Suprapubic skin (tissue), 4 donors: ENCODE measurements at regions not wholly inside any gene's neighbourhood (a gene's known extent, or its start where the extent isn't known, plus 50 kb on each side); places are given as distances from the start of the nearest gene placed in this dataset.

ENCODE experiments used
- DNase-seq, 2 donors: peaks; one replicate each; pipeline ENCODE4 v3.0.0-alpha.2; 2019; ENCODE audit warnings: low spot score in 2 of 2
- H3K27ac ChIP-seq: fragments of 200-600 bp; sonication (generic); one replicate; pipeline ENCODE4 v1.5.1; 2019
- H3K27me3 ChIP-seq: fragments of 200-600 bp; sonication (generic); one replicate; pipeline ENCODE4 v1.5.1; 2019
- H3K36me3 ChIP-seq: fragments of 200-600 bp; sonication (generic); one replicate; pipeline ENCODE4 v1.5.1; 2019
- H3K4me1 ChIP-seq: fragments of 200-600 bp; sonication (generic); one replicate; pipeline ENCODE4 v1.5.1; 2019
- H3K4me3 ChIP-seq: fragments of 200-600 bp; sonication (generic); one replicate; pipeline ENCODE4 v1.5.1; 2019; ENCODE audit warnings: mild to moderate bottlenecking
- H3K9me3 ChIP-seq: fragments of 200-600 bp; sonication (generic); one replicate; pipeline ENCODE4 v1.5.1; 2019
- CTCF ChIP-seq, 2 donors: fragments of 200-600 bp in 1 of 2; fragments of 450-650 bp in 1 of 2; sonication (generic) in 1 of 2; IDR thresholded peaks; one replicate each; pipeline ENCODE4 v1.5.1; 2016 to 2019; ENCODE audit warnings: antibody characterized with exemption in 2 of 2, mild to moderate bottlenecking in 1 of 2, moderate library complexity in 1 of 2
- EP300 ChIP-seq: sonication (generic); formaldehyde crosslinking; IDR thresholded peaks from one replicate; pipeline ENCODE4 v1.6.1; 2017; ENCODE audit warnings: antibody characterized with exemption
- POLR2A ChIP-seq, 2 donors: fragments of 450-650 bp; IDR thresholded peaks; one replicate each; pipeline ENCODE4 v1.6.1; 2017; ENCODE audit warnings: antibody characterized with exemption in 2 of 2, mild to moderate bottlenecking in 2 of 2, moderate library complexity in 2 of 2
- POLR2AphosphoS5 ChIP-seq, 3 donors: sonication (generic); formaldehyde crosslinking; IDR thresholded peaks; one replicate each; pipeline ENCODE4 v1.6.1; 2017; ENCODE audit warnings: antibody characterized with exemption in 3 of 3
- WGBS: methylation state at CpG from one replicate; pipeline ENCODE4 v1.1.5; 2018; 5-methylcytosine and 5-hydroxymethylcytosine counted together

DNA sequence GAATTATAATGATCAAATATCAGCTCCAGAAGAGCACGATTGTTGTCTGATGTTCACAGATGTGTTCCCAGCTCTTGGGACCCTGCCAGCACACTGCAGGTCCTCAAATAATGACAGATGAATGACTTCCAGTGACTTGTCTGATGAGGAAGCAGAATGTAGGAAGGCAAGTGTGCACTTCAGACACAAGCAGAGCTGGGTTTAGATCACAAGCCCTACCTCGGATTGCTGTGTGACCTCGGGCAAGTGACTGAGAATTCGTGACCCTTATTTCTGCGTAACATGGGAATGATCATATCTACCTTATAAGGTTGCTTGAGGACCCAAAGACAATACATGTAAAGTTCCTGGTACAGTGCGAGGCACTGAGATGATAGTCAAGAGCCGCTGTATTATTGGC, 182.2 kb downstream of the ABCC12 start:
- H3K9me3 ChIP-seq: no peaks in the 10 kb centered on the region
- H3K27me3 ChIP-seq: no peaks in the 10 kb centered on the region
- no peak overlapping the region for H3K27ac ChIP-seq
- TF ChIP-seq POLR2A (IDR thresholded peaks at IDR 0.05) (no peak), POLR2AphosphoS5 (IDR thresholded peaks at IDR 0.05) (no peak), EP300 (no peak), CTCF (IDR thresholded peaks at IDR 0.05) (no peak)
- no peak for DNase-seq
- H3K36me3 ChIP-seq: no peaks in the 10 kb centered on the region
- H3K4me3 ChIP-seq: no peak overlapping the region
- 90% methylated on average over 7 of the region's 7 CpGs for WGBS
- no peaks in the 10 kb centered on the region for H3K4me1 ChIP-seq

DNA sequence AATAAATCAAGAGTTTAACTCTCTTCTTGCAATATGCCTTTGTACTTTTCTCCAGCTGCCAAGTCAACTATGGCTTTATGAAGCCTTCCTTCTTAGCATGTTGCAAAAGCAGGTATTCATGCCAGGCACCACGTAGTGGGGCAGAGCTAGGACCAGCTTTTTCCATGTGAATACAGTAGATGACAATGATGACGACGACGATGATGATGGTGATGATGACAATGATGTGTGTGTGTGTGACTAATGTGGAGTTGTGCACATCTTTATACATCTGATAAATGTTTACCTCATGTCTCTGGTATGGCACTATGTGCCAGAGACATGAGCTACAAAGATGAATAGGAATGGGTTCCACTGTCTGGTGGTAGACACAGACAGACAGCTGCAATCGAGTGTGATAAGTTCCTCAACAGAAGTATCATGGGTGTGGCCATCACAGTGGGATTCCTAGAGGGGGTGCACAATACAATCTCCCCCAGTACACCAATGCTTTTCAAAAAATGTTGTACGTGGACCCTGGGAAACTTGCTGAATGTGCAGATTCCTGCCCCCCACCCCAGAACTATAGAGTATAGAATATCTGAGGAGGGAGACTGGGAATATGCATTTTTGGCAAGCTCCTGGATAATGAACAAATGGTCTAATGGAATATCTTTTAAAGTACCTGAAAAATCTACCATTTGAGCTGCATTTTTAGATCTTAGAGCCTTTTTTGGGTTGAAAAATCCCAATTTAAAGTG, 183.4 kb downstream of the ABCC12 start:
- TF ChIP-seq EP300: no peak
- no peak for TF ChIP-seq POLR2AphosphoS5 (IDR thresholded peaks at IDR 0.05)
- no peak for TF ChIP-seq CTCF (IDR thresholded peaks at IDR 0.05)
- TF ChIP-seq POLR2A (IDR thresholded peaks at IDR 0.05): no peak
- Histone ChIP-seq H3K9me3 (no peaks in the 10 kb centered on the region), H3K4me1 (no peaks in the 10 kb centered on the region), H3K27me3 (no peaks in the 10 kb centered on the region), H3K36me3 (no peaks in the 10 kb centered on the region), H3K4me3 (no peak overlapping the region), H3K27ac (no peak overlapping the region)
- 79% methylated on average over 6 of the region's 6 CpGs for WGBS
- no peak for DNase-seq

DNA sequence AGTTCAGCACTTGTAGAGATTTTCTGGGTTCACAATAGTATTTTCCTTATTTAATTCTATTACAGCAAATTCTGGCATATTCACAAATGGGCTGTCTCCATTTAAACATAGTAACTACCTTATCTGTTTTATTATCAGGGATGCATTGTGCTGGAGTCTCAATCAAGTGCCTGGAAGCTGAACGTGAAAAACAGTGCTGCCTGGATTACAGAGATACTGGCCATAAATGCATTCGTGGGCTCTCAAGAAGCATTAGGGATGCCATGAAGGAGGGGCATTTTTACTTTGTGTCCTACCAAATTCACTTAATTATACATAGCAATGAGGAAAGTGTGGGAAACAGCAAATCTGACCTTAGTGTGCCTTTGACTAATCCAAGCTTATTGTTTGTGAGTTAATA, 184.6 kb downstream of the ABCC12 start:
- no peak overlapping the region for H3K27ac ChIP-seq
- H3K36me3 ChIP-seq: no peaks in the 10 kb centered on the region
- WGBS: 54% methylated on average over 2 of the region's 2 CpGs
- no peak overlapping the region for H3K4me3 ChIP-seq
- H3K4me1 ChIP-seq: no peaks in the 10 kb centered on the region
- TF ChIP-seq POLR2AphosphoS5 (IDR thresholded peaks at IDR 0.05): no peak
- TF ChIP-seq EP300: no peak
- TF ChIP-seq CTCF (IDR thresholded peaks at IDR 0.05): no peak
- TF ChIP-seq POLR2A (IDR thresholded peaks at IDR 0.05): no peak
- H3K9me3 ChIP-seq: no peaks in the 10 kb centered on the region
- DNase-seq: no peak
- H3K27me3 ChIP-seq: no peaks in the 10 kb centered on the region

DNA sequence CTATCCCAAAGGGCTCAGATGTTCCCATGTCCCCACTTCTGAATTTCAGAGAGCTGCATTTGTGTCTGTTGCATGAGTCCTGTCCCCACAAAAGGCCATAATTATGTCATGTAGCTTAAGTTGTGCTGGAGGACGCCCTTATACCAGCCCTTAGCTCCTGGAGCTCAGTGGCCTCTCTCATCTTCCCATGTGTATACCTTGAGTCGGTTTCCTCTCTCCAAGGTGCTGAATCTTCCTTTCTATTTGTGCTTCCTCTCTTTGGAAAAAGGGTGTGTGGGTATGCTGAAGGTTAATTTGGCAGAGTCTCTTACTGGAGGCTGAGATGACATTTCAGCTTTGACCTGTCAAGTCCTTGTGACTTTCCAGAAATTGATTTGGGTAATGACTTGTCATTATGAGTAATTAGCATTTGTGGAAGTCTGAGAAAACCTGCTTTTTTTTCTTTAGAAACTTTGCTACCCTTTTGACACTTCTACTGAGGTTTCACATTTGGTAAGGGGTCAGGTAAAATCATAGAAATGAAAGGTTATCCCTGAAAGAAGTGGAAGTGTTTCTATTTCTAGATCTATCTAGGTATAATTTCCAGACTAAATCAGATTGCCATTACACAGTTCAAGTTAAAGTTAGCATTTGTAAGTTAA, 185.4 kb downstream of the ABCC12 start:
- no peaks in the 10 kb centered on the region for H3K36me3 ChIP-seq
- no peak for DNase-seq
- no peak overlapping the region for H3K4me3 ChIP-seq
- no peaks in the 10 kb centered on the region for H3K4me1 ChIP-seq
- H3K27ac ChIP-seq: no peak overlapping the region
- H3K9me3 ChIP-seq: no peaks in the 10 kb centered on the region
- H3K27me3 ChIP-seq: no peaks in the 10 kb centered on the region
- 8% methylated on average over 2 of the region's 2 CpGs for WGBS
- TF ChIP-seq POLR2AphosphoS5 (IDR thresholded peaks at IDR 0.05): no peak
- no peak for TF ChIP-seq CTCF (IDR thresholded peaks at IDR 0.05)
- TF ChIP-seq POLR2A (IDR thresholded peaks at IDR 0.05): no peak

DNA sequence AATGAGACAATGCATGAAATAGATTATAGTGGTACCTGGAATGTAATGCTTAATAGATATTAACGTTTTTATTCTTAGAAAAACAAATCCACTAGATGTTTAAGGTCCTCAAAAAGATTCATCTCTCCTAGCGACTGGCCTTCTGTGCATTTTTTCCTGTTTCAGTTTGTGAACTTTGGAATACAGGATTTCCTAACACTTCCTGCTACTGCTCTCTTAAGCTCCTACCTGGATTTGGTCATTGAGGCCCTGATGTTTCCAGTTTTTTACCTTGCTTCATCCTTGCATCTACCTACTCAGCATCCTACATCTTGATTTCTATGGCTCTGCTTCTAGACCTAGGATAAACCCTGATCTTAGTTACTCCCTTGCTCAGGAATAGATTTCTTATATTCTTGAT, 188.4 kb downstream of the ABCC12 start:
- no peak overlapping the region for H3K27ac ChIP-seq
- TF ChIP-seq EP300: no peak
- no peak for TF ChIP-seq POLR2AphosphoS5 (IDR thresholded peaks at IDR 0.05)
- WGBS: 52% methylated on average over 2 of the region's 2 CpGs
- H3K27me3 ChIP-seq: no peaks in the 10 kb centered on the region
- no peak overlapping the region for H3K4me3 ChIP-seq
- no peaks in the 10 kb centered on the region for H3K4me1 ChIP-seq
- no peak for DNase-seq
- no peaks in the 10 kb centered on the region for H3K9me3 ChIP-seq
- H3K36me3 ChIP-seq: no peaks in the 10 kb centered on the region
